ENCODE measurements at regions not wholly inside any gene's neighbourhood (a gene's known extent, or its start where the extent isn't known, plus 50 kb on each side); places are given as distances from the start of the nearest gene placed in this dataset.

GRCh38 chr3:128548426-128549282, 55.7 kb upstream of the GATA2 start:
- TF ChIP-seq POLR2A (IDR thresholded peaks at IDR 0.05; ENCODE audit: insufficient read depth in 1 of 2, low read depth in 2 of 2, low read length in 2 of 2): no peak
- TF ChIP-seq FOXA1 (IDR thresholded peaks at IDR 0.05): no peak
- TF ChIP-seq FOXA1 (CRISPR knock-in tag; IDR thresholded peaks at IDR 0.05): no peak
- no peak for TF ChIP-seq ZNF24 (IDR thresholded peaks at IDR 0.05)
- TF ChIP-seq MED1 (CRISPR knock-in tag; IDR thresholded peaks at IDR 0.05): no peak
- TF ChIP-seq ZNF558 (CRISPR knock-in tag; IDR thresholded peaks at IDR 0.05; ENCODE audit: borderline replicate concordance): no peak
